NCI-H1105 (cell line): ENCODE measurements at regions not wholly inside any gene's neighbourhood (a gene's known extent, or its start where the extent isn't known, plus 50 kb on each side); places are given as distances from the start of the nearest gene placed in this dataset.
"Not testable (repeated sequence)": the region's sequence is repeated elsewhere in the genome, so short reads cannot be mapped to it uniquely, and the experiment has no call there.

Source experiments
- DNase-seq: peaks from one replicate; lab custom pipeline; 2025; lab: John Stamatoyannopoulos, UW

DNA sequence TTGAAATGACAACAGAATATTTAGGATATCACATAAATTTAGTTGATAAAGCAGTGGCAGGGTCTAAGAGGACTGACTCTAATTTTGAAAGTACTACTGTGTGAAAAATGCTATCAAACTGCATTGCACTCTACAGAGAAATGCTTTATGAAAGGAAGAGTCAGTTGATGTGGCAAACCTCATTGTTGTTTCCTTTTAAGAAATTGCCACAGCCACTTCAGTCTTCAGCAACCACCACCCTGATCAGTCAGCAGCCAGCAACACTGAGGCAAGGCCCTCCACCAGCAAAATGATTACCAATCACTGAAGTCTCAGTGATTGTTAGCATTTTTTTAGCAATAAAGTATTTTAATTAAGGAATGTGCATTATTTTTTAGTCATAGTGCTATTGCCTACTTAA lies 488.7 kb upstream of the SLC39A10 start:
- no peak for DNase-seq

GRCh38 chr2:195164930-195165329 lies 492.1 kb upstream of the SLC39A10 start:
- no peak for DNase-seq

- no peak for DNase-seq
Observed at GRCh38 chr2:195162918-195163317, 494.1 kb upstream of the SLC39A10 start.

GRCh38 chr2:195162194-195162593 lies 494.8 kb upstream of the SLC39A10 start:
- no peak for DNase-seq

DNA sequence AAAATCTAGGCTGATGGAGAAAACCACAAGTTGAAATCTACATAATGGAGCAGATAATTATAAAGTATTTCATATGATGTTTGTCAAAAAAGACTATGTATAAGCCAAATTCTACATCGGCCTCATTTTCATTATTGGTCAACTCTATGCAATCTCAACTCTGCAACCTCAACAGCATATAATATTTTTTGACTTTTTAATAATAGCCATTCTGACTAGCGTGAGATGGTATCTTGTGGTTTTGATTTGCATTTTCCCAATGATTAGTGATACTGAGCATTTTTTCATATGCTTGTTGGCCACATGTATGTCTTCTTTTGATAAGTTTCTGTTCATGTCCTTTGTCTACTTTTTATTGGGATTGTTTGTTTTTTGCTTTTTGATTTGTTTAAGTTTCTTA lies 496.1 kb upstream of the SLC39A10 start:
- DNase-seq, result no peak

GRCh38 chr2:195151711-195152110 lies 505.3 kb upstream of the SLC39A10 start:
- DNase-seq, result no peak

DNA sequence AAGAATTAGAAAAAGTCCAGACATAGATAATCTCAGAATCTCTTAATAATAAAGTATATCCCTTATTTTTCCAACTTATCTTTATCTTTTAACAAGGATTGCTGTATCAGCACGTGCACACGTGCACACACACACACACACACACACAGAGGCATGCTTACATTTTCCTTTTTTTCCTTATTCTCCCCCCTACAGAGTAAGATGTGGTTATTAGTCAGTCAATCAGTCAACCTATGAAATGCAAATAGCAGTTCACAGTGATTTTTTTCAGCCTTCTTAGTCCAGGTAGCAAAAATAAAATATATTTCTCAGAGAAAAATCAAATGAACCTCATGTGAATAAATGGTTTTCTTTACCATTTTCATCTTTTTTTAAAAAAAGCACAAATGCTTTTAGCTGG lies 506.2 kb upstream of the SLC39A10 start:
- DNase-seq, result no peak

GRCh38 chr2:195148004-195148403 lies 509.0 kb upstream of the SLC39A10 start:
- no peak for DNase-seq

- DNase-seq, result no peak
Observed at GRCh38 chr2:195146761-195147541, 510.1 kb upstream of the SLC39A10 start.

DNA sequence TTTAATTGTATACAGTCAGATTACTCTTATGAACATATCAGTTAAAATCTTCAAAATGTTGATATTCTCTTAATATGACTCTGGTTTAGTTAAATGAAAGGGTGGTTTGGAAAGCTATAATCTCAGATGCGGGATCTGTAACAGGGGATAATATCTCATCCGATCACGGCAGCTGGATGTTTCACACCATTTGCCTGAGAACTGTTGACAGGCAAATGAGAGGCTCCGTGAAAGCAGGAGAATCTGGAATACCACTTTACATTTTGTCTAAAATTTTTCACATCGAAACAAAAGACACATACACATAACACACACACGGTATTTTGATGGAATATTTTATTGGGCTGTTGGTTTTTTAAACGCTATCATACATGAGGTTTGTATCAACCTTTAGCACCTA lies 518.6 kb upstream of the SLC39A10 start:
- DNase-seq, result no peak

DNA sequence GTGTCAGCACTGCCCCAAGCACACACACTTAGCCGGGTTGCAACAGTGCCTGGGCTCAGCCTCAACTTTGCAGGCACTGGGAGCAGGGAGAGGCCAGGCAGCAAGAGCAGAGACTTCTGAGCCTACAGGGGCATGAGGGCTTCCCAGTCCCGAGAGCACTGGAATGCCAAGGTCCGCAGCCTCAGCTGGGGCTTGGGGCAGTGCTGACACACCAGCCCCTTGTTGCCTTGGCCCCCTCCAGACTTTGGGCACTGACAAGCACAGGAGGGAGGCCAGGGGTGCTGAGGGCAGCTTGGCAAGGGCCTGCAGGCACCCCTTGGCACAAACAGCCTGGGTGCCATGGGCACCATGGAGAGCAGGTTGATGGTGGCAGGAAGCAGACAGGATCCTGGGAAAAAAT lies 531.1 kb upstream of the SLC39A10 start:
- DNase-seq, result not testable (repeated sequence)

DNA sequence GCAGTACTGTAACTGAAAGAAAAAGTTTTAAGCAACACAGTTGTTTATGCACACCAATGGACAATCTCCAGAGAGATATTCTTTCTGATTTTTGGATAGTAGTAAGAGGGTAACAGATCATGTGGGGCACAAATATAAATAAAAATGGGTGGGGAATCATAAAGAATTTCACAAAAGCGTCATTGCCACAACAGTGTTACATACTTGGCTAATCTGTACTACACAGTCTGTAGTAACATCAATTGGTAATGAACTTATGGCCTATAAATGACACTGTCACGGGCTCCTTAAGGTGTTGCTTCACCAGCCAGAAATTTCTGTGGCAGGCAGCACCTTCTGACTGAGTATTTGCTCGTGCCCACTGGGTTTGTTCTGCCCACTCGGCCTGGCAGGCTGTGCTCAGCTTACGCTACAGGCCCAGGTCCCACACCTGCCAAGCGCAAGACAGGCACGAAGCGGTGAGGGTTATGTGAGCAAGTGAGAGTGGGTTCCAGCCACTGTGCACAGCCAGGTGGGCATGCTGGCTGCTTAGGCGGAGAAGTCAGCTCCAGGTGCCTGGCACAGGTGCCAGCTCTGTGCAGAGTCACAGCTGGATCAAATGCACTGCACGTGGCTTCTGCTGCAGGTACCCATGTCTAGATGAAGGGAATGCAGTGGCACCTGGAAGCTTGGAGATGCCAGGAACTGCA lies 532.5 kb upstream of the SLC39A10 start:
- DNase-seq, result no peak

- no peak for DNase-seq
Observed at GRCh38 chr2:195122653-195123052, 534.4 kb upstream of the SLC39A10 start.

DNA sequence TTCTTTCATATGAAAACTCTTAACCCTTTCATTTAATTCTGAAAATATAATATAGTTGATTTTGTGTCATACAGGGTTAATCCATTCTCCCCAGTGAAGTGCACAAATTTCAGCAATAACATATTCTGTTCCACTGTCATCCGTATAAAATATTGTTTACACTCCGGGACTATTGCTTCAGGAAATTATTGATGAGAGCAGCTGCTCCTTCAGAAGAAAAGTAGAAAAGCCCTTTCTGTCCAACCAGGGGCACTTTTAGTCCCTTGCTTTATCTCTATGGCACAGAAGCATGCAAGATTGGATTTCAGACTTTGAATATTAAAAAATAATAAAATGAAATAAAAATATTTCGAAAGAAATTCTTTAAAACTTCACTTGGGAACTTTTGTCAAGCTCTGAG lies 535.7 kb upstream of the SLC39A10 start:
- DNase-seq, result no peak

- no peak for DNase-seq
Observed at GRCh38 chr2:195119231-195119630, 537.8 kb upstream of the SLC39A10 start.

DNA sequence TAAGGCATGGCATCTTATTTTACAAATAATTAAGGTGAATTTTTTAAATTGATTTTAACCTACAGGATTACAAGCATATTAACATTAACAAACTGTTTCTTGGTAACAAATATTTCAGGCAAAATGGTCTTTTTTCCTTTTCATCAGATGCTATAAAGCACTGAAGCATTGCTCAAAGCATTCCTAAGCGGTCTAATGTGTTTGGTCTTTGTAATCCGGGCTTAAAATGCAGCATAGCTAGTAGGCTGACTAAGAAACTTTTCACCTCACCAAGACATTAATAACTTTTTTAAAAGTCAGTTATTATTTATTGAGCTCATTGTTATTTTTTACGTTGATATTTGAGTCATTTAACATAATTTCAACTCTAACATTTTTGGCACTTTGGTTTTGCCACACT lies 538.8 kb upstream of the SLC39A10 start:
- no peak for DNase-seq

GRCh38 chr2:195117011-195117410 lies 540.0 kb upstream of the SLC39A10 start:
- no peak for DNase-seq

GRCh38 chr2:195115738-195116137 lies 541.3 kb upstream of the SLC39A10 start:
- no peak for DNase-seq

GRCh38 chr2:195108182-195108581 lies 548.8 kb upstream of the SLC39A10 start:
- no peak for DNase-seq

- no peak for DNase-seq
Observed at GRCh38 chr2:195106681-195107380, 550.2 kb upstream of the SLC39A10 start.

GRCh38 chr2:195105581-195105980 lies 551.4 kb upstream of the SLC39A10 start:
- no peak for DNase-seq

DNA sequence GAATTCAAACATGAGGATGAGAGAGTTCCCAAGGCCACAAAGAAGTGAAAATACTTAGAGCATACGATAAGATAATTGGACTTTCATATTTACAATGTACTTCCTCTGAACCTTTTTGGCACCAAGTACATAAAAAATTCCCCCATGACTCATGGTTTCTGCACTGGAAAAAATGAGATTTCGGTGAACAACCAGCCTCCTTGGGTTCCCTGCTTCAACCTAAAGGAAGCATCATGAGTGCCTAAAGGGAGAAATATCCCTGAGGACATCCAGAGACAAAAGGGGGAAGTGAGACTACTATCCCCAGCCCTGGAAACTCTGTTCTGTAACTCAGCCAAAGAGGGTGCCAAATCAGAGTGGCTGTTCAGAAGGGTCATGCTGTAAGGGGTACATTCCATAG lies 562.7 kb upstream of the SLC39A10 start:
- no peak for DNase-seq

GRCh38 chr2:195092341-195092740 lies 564.7 kb upstream of the SLC39A10 start:
- DNase-seq, result no peak
